Panc1 (cell line): ENCODE measurements at regions not wholly inside any gene's neighbourhood (a gene's known extent, or its start where the extent isn't known, plus 50 kb on each side); places are given as distances from the start of the nearest gene placed in this dataset.

ENCODE experiments used
- CTCF ChIP-seq: fragments of 450-650 bp; IDR thresholded peaks from 2 replicates; pipeline ENCODE4 v1.5.1; 2017; ENCODE audit warnings: mild to moderate bottlenecking
- POLR2AphosphoS5 ChIP-seq: IDR thresholded peaks from 2 replicates; pipeline ENCODE4 v1.6.1; 2012; ENCODE audit warnings: mild to moderate bottlenecking, low read depth, low read length, moderate library complexity
- SIN3A ChIP-seq: IDR thresholded peaks from 2 replicates; pipeline ENCODE4 v1.6.1; 2012; ENCODE audit warnings: low read depth, mild to moderate bottlenecking, low read length, moderate library complexity, borderline replicate concordance; ENCODE audit not compliant: insufficient read depth
- TCF7L2 ChIP-seq: IDR thresholded peaks from 2 replicates; pipeline ENCODE4 v1.6.1; 2011; ENCODE audit warnings: mild to moderate bottlenecking, low read depth, low read length, inconsistent platforms

GRCh38 chr10:131586958-131587357, 275.4 kb upstream of the TCERG1L start:
- TF ChIP-seq CTCF (no peak), POLR2AphosphoS5 (no peak), SIN3A (no peak), TCF7L2 (no peak)
